ENCODE measurements at regions not wholly inside any gene's neighbourhood (a gene's known extent, or its start where the extent isn't known, plus 50 kb on each side); places are given as distances from the start of the nearest gene placed in this dataset.

DNA sequence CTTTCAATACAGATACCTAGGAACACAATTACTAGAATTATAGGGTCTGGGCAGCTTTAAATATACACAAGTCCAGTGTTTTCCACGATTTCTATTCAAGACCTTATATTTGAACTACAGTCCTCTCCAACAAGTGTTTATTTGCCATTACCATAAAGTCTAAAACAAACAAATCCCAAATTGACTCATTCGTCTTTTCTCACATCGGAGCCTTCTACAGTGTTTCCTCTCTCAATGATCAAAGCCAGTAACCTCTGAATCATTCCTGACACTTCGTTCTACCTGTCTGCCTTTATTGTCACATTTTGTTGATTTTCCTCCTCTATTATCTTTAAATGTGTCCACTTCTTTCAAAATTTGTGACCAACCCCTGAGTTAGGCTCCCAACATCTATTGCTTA, 1356.5 kb upstream of the SLC10A2 start:
- H3K27ac Mint-ChIP-seq (ENCODE audit: unreplicated experiment): no peak overlapping the region
- H3K9me3 Mint-ChIP-seq (ENCODE audit: unreplicated experiment): peaks cover 2% of the 10 kb centered on the region

DNA sequence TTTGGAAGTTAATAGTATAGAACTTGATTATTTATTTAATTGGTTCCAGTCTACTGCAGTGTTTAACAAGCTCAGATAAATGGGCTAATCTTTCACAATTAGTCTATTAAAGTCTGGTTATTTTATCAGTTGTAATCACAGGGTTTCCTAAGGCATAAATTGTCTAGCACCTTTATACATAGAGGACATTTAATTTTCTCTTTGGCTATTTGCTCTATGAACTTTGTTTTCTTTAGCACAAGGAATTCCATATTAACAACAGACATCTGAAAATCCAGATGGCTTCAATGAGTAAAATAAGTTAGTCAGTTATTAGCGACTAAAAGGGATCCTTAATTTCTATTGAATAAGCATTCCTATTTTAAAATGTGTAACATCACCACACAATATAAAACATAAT, 1350.8 kb upstream of the SLC10A2 start:
- DNase-seq: no peak
- Mint-ChIP-seq H3K4me1 (ENCODE audit: low read depth, unreplicated experiment) (no peaks in the 10 kb centered on the region), H3K27ac (ENCODE audit: unreplicated experiment) (no peak overlapping the region), H3K36me3 (ENCODE audit: unreplicated experiment) (no peaks in the 10 kb centered on the region), H3K9me3 (ENCODE audit: unreplicated experiment) (no peaks in the 10 kb centered on the region), H3K27me3 (ENCODE audit: unreplicated experiment) (no peaks in the 10 kb centered on the region), H3K4me3 (ENCODE audit: unreplicated experiment) (no peak overlapping the region)
- TF ChIP-seq, protein P1, sequence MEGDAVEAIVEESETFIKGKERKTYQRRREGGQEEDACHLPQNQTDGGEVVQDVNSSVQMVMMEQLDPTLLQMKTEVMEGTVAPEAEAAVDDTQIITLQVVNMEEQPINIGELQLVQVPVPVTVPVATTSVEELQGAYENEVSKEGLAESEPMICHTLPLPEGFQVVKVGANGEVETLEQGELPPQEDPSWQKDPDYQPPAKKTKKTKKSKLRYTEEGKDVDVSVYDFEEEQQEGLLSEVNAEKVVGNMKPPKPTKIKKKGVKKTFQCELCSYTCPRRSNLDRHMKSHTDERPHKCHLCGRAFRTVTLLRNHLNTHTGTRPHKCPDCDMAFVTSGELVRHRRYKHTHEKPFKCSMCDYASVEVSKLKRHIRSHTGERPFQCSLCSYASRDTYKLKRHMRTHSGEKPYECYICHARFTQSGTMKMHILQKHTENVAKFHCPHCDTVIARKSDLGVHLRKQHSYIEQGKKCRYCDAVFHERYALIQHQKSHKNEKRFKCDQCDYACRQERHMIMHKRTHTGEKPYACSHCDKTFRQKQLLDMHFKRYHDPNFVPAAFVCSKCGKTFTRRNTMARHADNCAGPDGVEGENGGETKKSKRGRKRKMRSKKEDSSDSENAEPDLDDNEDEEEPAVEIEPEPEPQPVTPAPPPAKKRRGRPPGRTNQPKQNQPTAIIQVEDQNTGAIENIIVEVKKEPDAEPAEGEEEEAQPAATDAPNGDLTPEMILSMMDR (IDR thresholded peaks at IDR 0.05; ENCODE audit: partially characterized antibody, unreplicated experiment): no peak

More for the DNA sequence above, 1356.5 kb upstream of the SLC10A2 start:
- Mint-ChIP-seq H3K4me1 (ENCODE audit: low read depth, unreplicated experiment) (no peaks in the 10 kb centered on the region), H3K4me3 (ENCODE audit: unreplicated experiment) (no peak overlapping the region), H3K36me3 (ENCODE audit: unreplicated experiment) (no peaks in the 10 kb centered on the region), H3K27me3 (ENCODE audit: unreplicated experiment) (no peaks in the 10 kb centered on the region)
- DNase-seq: no peak
- TF ChIP-seq, protein P1 (IDR thresholded peaks at IDR 0.05; ENCODE audit: partially characterized antibody, unreplicated experiment): no peak

DNA sequence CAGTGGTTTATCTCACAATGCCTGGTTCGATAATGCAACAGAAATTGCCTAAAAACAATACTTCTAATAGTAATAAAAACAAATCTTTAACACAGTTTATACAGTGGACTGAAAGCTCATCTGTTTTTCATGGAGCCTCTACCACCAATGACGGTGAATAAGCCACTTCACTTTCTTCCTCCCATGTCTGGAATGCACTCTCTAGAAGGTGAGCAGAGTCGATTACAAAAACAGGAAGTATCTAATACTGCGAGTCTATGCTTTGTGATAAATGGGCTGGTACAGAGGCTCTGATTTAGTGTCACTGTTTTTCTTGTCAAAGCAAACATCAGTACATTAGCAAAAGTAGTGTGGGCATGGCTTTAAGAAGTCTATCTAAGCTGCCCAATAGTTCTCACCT, 1348.6 kb upstream of the SLC10A2 start:
- Mint-ChIP-seq H3K9me3 (ENCODE audit: unreplicated experiment) (no peaks in the 10 kb centered on the region), H3K36me3 (ENCODE audit: unreplicated experiment) (no peaks in the 10 kb centered on the region), H3K27ac (ENCODE audit: unreplicated experiment) (no peak overlapping the region), H3K4me3 (ENCODE audit: unreplicated experiment) (no peak overlapping the region), H3K4me1 (ENCODE audit: low read depth, unreplicated experiment) (no peaks in the 10 kb centered on the region), H3K27me3 (ENCODE audit: unreplicated experiment) (peaks cover 1% of the 10 kb centered on the region)
- TF ChIP-seq, protein P1 (IDR thresholded peaks at IDR 0.05; ENCODE audit: partially characterized antibody, unreplicated experiment): no peak
- no peak for DNase-seq

DNA sequence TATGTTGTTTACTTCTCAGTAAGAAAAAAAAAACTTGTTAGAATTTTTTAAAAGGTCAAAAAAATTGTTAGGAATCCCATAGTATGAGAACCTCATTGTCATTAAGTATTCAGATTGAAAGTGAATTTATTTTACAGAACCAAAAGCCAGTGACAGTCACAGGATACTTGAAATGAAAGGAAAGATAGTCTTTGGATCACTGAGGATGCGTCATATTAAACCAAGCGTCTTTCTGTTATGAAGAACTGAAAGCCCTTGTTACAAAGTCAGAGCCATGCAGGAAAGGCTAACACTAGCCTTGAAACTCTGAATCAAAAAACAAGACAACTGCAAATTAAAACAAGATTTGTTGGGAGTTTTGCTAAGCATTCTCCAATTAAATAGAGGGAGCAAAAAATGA, 1348.0 kb upstream of the SLC10A2 start:
- Mint-ChIP-seq H3K4me3 (ENCODE audit: unreplicated experiment) (no peak overlapping the region), H3K4me1 (ENCODE audit: low read depth, unreplicated experiment) (no peaks in the 10 kb centered on the region), H3K27ac (ENCODE audit: unreplicated experiment) (no peak overlapping the region), H3K9me3 (ENCODE audit: unreplicated experiment) (no peaks in the 10 kb centered on the region), H3K36me3 (ENCODE audit: unreplicated experiment) (no peaks in the 10 kb centered on the region), H3K27me3 (ENCODE audit: unreplicated experiment) (peaks cover 1% of the 10 kb centered on the region)
- DNase-seq: no peak
- TF ChIP-seq, protein P1 (IDR thresholded peaks at IDR 0.05; ENCODE audit: partially characterized antibody, unreplicated experiment): no peak

DNA sequence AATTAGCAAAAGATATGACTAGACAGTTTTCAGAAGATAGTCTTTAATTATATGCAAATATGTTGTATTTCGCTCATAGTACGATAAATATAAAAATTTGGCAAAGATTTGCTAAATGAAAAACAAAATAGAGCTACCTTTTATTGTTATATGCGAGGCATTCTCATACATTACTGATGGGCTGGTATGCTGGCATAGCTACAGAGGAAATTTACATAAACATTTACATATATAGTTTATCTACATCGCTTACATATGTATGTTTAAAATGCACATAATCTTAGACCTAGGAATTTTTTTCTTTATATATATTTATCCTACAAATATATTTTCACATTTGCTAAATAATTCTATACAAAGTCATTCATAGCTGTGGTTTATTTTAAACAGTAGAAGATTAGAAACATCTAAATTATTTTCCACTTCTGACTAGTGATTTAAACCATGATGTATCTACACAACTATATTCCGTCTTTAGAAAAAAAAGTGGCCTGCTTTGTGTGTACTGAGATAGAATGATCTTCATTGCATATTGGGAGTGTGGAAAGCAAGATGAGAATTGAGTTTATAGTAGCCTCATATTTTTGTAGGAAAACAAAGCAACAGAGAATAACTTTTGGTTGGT, 1345.0 kb upstream of the SLC10A2 start:
- no peak overlapping the region for H3K4me3 Mint-ChIP-seq (ENCODE audit: unreplicated experiment)
- TF ChIP-seq, protein P1 (IDR thresholded peaks at IDR 0.05; ENCODE audit: partially characterized antibody, unreplicated experiment): no peak
- no peaks in the 10 kb centered on the region for H3K36me3 Mint-ChIP-seq (ENCODE audit: unreplicated experiment)
- no peak for DNase-seq
- no peaks in the 10 kb centered on the region for H3K9me3 Mint-ChIP-seq (ENCODE audit: unreplicated experiment)
- peaks cover 1% of the 10 kb centered on the region for H3K27me3 Mint-ChIP-seq (ENCODE audit: unreplicated experiment)
- H3K4me1 Mint-ChIP-seq (ENCODE audit: low read depth, unreplicated experiment): no peaks in the 10 kb centered on the region
- H3K27ac Mint-ChIP-seq (ENCODE audit: unreplicated experiment): no peak overlapping the region
